GM10266 (cell line): ENCODE measurements at regions not wholly inside any gene's neighbourhood (a gene's known extent, or its start where the extent isn't known, plus 50 kb on each side); places are given as distances from the start of the nearest gene placed in this dataset.

Source experiments
- DNase-seq: peaks from one replicate; pipeline ENCODE4 v3.0.0; 2012; ENCODE audit errors: extremely low spot score
- TF ChIP-seq, protein P1 (sequence below): IDR thresholded peaks from 2 replicates; pipeline ENCODE4 v1.5.1; 2012; ENCODE audit warnings: mild to moderate bottlenecking, low read depth; ENCODE audit not compliant: control insufficient read depth, insufficient read depth; ENCODE audit errors: missing control alignments

- DNase-seq: no peak
- TF ChIP-seq, protein P1, sequence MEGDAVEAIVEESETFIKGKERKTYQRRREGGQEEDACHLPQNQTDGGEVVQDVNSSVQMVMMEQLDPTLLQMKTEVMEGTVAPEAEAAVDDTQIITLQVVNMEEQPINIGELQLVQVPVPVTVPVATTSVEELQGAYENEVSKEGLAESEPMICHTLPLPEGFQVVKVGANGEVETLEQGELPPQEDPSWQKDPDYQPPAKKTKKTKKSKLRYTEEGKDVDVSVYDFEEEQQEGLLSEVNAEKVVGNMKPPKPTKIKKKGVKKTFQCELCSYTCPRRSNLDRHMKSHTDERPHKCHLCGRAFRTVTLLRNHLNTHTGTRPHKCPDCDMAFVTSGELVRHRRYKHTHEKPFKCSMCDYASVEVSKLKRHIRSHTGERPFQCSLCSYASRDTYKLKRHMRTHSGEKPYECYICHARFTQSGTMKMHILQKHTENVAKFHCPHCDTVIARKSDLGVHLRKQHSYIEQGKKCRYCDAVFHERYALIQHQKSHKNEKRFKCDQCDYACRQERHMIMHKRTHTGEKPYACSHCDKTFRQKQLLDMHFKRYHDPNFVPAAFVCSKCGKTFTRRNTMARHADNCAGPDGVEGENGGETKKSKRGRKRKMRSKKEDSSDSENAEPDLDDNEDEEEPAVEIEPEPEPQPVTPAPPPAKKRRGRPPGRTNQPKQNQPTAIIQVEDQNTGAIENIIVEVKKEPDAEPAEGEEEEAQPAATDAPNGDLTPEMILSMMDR: no peak
Measured at GRCh38 chr7:362402-363096, 72.6 kb downstream of the FOXL3 start.

DNA sequence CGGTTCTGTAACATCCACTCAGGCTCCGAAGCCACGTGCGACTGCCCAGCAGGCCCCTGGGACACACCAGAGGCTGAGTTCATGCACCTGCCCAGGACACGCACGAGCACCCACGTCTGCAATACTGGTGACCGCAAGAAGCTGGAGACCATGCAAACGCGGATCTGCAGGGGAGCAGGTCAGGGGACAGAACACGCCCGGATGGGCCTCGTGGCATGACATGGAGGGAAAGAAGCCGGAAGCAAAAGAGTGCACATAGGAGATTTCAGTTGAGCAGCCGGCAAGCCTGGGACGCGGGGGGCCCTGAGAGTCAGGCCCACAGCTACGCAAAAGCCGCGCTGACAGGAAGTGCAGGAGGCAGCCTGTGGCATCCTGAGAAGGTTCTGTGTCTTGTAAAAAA is 73.7 kb downstream of the FOXL3 start:
- no peak for DNase-seq
- TF ChIP-seq, protein P1: no peak

- TF ChIP-seq, protein P1: no peak
Measured at GRCh38 chr7:364536-364935, 74.6 kb downstream of the FOXL3 start.

GRCh38 chr7:365593-365992 is 75.6 kb downstream of the FOXL3 start:
- TF ChIP-seq, protein P1: no peak
- DNase-seq: no peak

More at GRCh38 chr7:364536-364935, 74.6 kb downstream of the FOXL3 start:
- no peak for DNase-seq

DNA sequence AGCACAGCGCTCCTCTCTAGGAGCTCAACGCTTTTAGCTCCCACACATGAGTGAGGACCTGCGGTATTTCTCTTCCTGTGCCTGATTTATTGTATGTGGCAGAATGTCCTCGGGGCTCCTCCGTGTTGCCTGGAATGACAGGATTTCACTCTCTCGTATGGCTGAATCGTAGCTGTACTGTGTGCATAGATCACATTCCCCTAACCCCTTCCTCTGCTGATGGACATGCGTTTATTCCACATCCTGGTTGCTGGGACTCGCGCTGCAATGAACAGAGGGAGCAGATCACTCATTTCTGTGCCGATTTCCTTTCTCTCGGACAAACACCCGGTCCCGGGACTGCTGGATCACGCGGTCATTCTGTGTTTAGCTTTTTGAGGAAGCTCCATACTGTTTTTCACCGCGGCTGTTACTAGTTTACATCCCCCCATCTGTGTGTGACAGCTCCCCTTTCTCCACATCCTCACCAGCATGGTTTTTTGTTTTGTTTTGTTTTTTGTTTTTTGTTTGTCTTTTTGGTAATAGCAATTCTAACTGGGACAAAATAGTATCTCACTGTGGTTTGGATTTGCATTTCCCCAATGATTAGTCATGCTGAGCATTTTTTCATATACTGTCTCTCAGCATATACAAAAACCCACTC is 76.3 kb downstream of the FOXL3 start:
- DNase-seq: no peak
- TF ChIP-seq, protein P1: no peak

DNA sequence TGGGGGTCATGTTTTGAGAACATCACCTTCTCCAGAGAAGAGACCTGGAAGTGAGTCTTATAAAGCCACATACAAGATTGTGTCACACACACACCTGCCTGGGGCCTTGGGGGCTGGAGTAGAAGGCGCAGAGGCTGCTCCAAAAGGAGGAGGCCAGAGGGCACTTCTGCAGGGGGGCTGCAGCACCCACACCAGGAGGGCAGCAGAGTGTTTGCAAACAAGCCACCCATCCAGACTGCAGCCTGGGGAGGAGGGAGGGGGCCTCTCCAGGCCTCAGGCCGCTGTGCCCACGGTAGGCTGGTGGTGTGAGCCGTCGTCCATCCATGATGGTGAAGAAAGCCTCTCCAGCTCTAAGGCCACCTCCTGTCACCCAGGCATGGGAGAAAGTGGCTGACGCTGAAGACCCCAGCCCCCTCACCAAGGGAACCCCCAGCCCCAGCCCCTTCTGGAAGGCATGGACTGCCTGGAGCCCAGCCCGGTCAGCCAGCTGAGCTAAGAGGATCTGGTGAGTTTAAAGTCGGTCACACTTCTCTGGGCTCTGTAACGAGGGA is 77.5 kb downstream of the FOXL3 start:
- TF ChIP-seq, protein P1: no peak
- DNase-seq: no peak

DNA sequence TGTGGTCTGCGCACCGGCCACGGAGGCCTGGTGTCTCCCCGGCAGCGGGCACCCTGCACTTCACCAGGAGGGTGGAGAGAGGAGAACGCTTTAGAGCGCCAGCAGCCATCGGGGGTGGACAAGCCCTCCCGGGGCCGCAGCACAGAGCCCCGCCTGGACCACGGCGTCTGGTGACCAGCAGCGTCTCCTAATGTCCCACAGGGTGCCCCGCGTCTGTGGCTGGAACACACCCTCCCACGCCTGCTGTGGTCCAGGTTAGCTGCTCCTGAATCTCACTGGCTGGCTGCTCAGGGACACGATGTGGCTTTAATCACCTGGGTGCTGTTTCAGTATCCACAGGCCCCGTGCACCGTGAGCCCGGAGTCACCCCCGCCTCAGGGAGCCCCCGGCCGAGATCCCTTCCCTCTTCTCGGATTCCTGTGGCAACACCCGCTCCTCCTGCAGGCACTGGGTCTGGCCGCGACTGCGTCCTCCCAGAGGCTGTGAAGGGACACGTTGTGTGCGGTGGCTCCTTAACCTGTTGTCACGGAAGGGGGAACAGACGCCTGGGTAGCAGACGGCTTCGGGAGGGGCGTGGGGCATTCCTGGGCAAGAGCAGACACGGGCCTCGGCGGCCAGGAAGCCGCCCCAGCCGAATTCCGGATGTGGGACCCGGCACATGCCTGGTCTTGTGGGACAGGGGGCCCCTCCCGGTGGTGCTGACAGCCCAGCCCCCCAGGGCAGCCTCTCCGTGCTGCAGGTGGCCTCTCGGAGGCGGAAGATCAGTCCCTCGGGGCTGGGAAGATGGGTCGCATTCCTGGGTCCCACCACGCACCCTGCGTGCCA is 78.9 kb downstream of the FOXL3 start:
- no peak for DNase-seq
- TF ChIP-seq, protein P1: no peak
